ENCODE measurements at regions not wholly inside any gene's neighbourhood (a gene's known extent, or its start where the extent isn't known, plus 50 kb on each side); places are given as distances from the start of the nearest gene placed in this dataset.
"Not testable (repeated sequence)": the region's sequence is repeated elsewhere in the genome, so short reads cannot be mapped to it uniquely, and the experiment has no call there.

- DNase-seq, result not testable (repeated sequence)
Observed at GRCh38 chr6:84865372-84865771, 101.0 kb upstream of the TBX18 start.

- DNase-seq, result no peak
Observed at GRCh38 chr6:84862843-84863242, 98.4 kb upstream of the TBX18 start.

GRCh38 chr6:84860920-84861319 is 96.5 kb upstream of the TBX18 start:
- DNase-seq, result no peak

- no peak for DNase-seq
Observed at GRCh38 chr6:84860509-84860908, 96.1 kb upstream of the TBX18 start.

- no peak for DNase-seq
Observed at GRCh38 chr6:84854811-84855400, 90.5 kb upstream of the TBX18 start.

GRCh38 chr6:84853901-84854300 is 89.5 kb upstream of the TBX18 start:
- DNase-seq, result no peak

- DNase-seq, result no peak
Observed at GRCh38 chr6:84848960-84849359, 84.6 kb upstream of the TBX18 start.

GRCh38 chr6:84847390-84848160 is 83.2 kb upstream of the TBX18 start:
- DNase-seq, result no peak

GRCh38 chr6:84842525-84843166 is 78.2 kb upstream of the TBX18 start:
- DNase-seq, result no peak

GRCh38 chr6:84837068-84837866 is 72.9 kb upstream of the TBX18 start:
- not testable (repeated sequence) for DNase-seq

- no peak for DNase-seq
Observed at GRCh38 chr6:84836366-84836765, 72.0 kb upstream of the TBX18 start.

- no peak for DNase-seq
Observed at GRCh38 chr6:84835340-84835739, 70.9 kb upstream of the TBX18 start.

GRCh38 chr6:84831924-84832323 is 67.5 kb upstream of the TBX18 start:
- not testable (repeated sequence) for DNase-seq

GRCh38 chr6:84825461-84825860 is 61.1 kb upstream of the TBX18 start:
- DNase-seq, result no peak

GRCh38 chr6:84821314-84821713 is 56.9 kb upstream of the TBX18 start:
- not testable (repeated sequence) for DNase-seq

- no peak for DNase-seq
Observed at GRCh38 chr6:84816741-84817140, 52.3 kb upstream of the TBX18 start.

- no peak for DNase-seq
Observed at GRCh38 chr6:84815896-84816735, 51.7 kb upstream of the TBX18 start.

Data from hematopoietic multipotent progenitor cell treated with erythropoietin and hydrocortisone succinate and interleukin-3 and kit ligand, for 8 days (in vitro differentiated cells).